ENCODE measurements at regions not wholly inside any gene's neighbourhood (a gene's known extent, or its start where the extent isn't known, plus 50 kb on each side); places are given as distances from the start of the nearest gene placed in this dataset.

DNA sequence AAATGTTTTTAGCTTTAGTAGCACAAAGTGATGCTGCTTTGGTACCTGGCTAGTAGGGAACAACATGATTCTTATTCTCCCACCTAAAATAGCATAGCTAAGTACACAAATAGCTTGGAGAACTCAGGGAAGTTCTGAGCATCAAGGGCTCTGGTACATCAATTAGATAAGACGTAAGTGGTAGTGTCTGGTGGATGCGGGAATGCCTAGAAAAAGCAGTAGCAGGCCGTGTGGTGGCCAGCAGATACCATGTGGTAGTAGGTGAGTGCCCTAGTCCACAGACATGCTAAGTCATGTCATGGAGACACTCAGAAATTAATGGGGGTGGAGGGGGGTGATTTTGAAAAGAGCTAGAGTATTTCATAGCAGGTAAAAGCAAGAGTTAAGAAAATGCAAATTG lies 347.3 kb upstream of the NOCT start:
- TF ChIP-seq, protein P1, sequence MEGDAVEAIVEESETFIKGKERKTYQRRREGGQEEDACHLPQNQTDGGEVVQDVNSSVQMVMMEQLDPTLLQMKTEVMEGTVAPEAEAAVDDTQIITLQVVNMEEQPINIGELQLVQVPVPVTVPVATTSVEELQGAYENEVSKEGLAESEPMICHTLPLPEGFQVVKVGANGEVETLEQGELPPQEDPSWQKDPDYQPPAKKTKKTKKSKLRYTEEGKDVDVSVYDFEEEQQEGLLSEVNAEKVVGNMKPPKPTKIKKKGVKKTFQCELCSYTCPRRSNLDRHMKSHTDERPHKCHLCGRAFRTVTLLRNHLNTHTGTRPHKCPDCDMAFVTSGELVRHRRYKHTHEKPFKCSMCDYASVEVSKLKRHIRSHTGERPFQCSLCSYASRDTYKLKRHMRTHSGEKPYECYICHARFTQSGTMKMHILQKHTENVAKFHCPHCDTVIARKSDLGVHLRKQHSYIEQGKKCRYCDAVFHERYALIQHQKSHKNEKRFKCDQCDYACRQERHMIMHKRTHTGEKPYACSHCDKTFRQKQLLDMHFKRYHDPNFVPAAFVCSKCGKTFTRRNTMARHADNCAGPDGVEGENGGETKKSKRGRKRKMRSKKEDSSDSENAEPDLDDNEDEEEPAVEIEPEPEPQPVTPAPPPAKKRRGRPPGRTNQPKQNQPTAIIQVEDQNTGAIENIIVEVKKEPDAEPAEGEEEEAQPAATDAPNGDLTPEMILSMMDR (conservative IDR thresholded peaks at IDR 0.05 in 1 of 2, IDR thresholded peaks at IDR 0.05 in 1 of 2; ENCODE audit: extremely low read depth in 1 of 2, insufficient read depth in 1 of 2, low read depth in 1 of 2, low read length in 2 of 2) = no peak
- TF ChIP-seq EZH2 (IDR thresholded peaks at IDR 0.05; ENCODE audit: borderline replicate concordance, low read length) = no peak
